DOHH2 (cell line): ENCODE measurements at regions not wholly inside any gene's neighbourhood (a gene's known extent, or its start where the extent isn't known, plus 50 kb on each side); places are given as distances from the start of the nearest gene placed in this dataset.

Experiments used
- H3F3A ChIP-seq: fragments of 200-600 bp; sonication (generic), shearing (Covaris generic); 2 replicates; pipeline ENCODE4 v1.6.0; 2016; ENCODE audit warnings: antibody characterized with exemption, mild to moderate bottlenecking; ENCODE audit not compliant: control insufficient read depth, insufficient read depth
- H3K27ac ChIP-seq: fragments of 200-600 bp; sonication (generic); 2 replicates; pipeline ENCODE4 v1.5.1; 2014; ENCODE audit warnings: low read depth, mild to moderate bottlenecking, low read length, moderate library complexity
- H3K27me3 ChIP-seq: fragments of 200-600 bp; sonication (generic); 2 replicates; pipeline ENCODE4 v1.6.1; 2014; ENCODE audit warnings: mild to moderate bottlenecking, low read length, mixed read lengths; ENCODE audit not compliant: control insufficient read depth
- H3K36me3 ChIP-seq: fragments of 200-600 bp; sonication (generic); 2 replicates; pipeline ENCODE4 v1.6.1; 2014; ENCODE audit warnings: mild to moderate bottlenecking, low read length, moderate library complexity, mixed read lengths; ENCODE audit not compliant: control insufficient read depth
- H3K4me1 ChIP-seq: fragments of 200-600 bp; sonication (generic); 2 replicates; pipeline ENCODE4 v1.6.1; 2014; ENCODE audit warnings: mild to moderate bottlenecking, low read length, mixed read lengths; ENCODE audit not compliant: control insufficient read depth
- H3K4me2 ChIP-seq: fragments of 200-600 bp; sonication (generic); 2 replicates; pipeline ENCODE4 v1.6.0; 2014; ENCODE audit warnings: mild to moderate bottlenecking, low read length, moderate library complexity
- H3K4me3 ChIP-seq: fragments of 200-600 bp; sonication (generic); 2 replicates; pipeline ENCODE4 v1.5.1; 2014; ENCODE audit warnings: mild to moderate bottlenecking, low read length, mixed read lengths
- H3K79me2 ChIP-seq: fragments of 200-600 bp; sonication (generic); 2 replicates; pipeline ENCODE4 v1.6.1; 2014; ENCODE audit warnings: mild to moderate bottlenecking, low read length, mixed read lengths; ENCODE audit not compliant: control insufficient read depth
- H3K9me2 ChIP-seq: fragments of 200-600 bp; sonication (generic); replicated peaks from 2 replicates; pipeline ENCODE4 v1.6.1; 2014; ENCODE audit warnings: mild to moderate bottlenecking, low read length, mixed read lengths; ENCODE audit not compliant: control insufficient read depth
- H3K9me3 ChIP-seq: fragments of 200-600 bp; sonication (generic); 2 replicates; pipeline ENCODE4 v1.6.1; 2014; ENCODE audit warnings: antibody characterized with exemption, low read length, mixed read lengths; ENCODE audit not compliant: control insufficient read depth, insufficient read depth
- H4K20me1 ChIP-seq: fragments of 200-600 bp; sonication (generic); 2 replicates; pipeline ENCODE4 v1.6.0; 2014; ENCODE audit warnings: low read depth, mild to moderate bottlenecking, antibody characterized with exemption, low read length, moderate library complexity; ENCODE audit not compliant: control insufficient read depth, insufficient read depth
- EZH2phosphoT487 ChIP-seq: fragments of 200-600 bp; sonication (generic); IDR thresholded peaks from 2 replicates; pipeline ENCODE4 v1.6.1; 2017; ENCODE audit warnings: borderline replicate concordance, mild to moderate bottlenecking, antibody characterized with exemption, low read length, moderate library complexity, mixed read lengths
- TF ChIP-seq, protein P1 (sequence below): fragments of 200-600 bp; sonication (generic); IDR thresholded peaks from one replicate; pipeline ENCODE4 v1.5.1; 2014; ENCODE audit warnings: antibody characterized with exemption, mild to moderate bottlenecking, low read depth, low read length; ENCODE audit not compliant: poor library complexity, severe bottlenecking

DNA sequence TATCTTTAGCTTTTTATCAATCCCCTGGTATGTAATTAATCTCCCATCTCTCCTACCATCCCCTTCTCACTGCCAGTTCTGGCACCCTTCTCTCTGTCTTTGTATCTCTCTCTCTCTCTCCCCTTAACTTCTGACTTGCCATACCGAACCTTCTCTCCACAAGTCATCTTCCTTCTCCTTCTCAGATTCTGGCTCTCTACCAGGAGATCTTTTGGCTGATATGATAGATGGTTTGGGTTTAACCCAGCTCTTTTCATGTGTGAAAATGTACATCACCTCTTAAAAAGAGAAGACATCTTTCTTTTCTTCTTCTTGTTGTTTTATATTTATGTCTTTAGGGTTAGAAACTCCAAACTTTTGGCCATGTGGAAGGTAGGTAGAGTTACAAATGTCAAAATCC, 196.7 kb downstream of the HGF start:
- Histone ChIP-seq H3K4me3 (no peak overlapping the region), H3K36me3 (no peaks in the 10 kb centered on the region), H3K27ac (no peak overlapping the region), H4K20me1 (no peaks in the 10 kb centered on the region), H3K79me2 (no peaks in the 10 kb centered on the region), H3K4me1 (no peaks in the 10 kb centered on the region), H3K9me3 (no peaks in the 10 kb centered on the region), H3K4me2 (no peak overlapping the region), H3K27me3 (no peaks in the 10 kb centered on the region), H3K9me2 (no peaks in the 10 kb centered on the region), H3F3A (no peaks in the 10 kb centered on the region)
- TF ChIP-seq EZH2phosphoT487: no peak
- TF ChIP-seq, protein P1, sequence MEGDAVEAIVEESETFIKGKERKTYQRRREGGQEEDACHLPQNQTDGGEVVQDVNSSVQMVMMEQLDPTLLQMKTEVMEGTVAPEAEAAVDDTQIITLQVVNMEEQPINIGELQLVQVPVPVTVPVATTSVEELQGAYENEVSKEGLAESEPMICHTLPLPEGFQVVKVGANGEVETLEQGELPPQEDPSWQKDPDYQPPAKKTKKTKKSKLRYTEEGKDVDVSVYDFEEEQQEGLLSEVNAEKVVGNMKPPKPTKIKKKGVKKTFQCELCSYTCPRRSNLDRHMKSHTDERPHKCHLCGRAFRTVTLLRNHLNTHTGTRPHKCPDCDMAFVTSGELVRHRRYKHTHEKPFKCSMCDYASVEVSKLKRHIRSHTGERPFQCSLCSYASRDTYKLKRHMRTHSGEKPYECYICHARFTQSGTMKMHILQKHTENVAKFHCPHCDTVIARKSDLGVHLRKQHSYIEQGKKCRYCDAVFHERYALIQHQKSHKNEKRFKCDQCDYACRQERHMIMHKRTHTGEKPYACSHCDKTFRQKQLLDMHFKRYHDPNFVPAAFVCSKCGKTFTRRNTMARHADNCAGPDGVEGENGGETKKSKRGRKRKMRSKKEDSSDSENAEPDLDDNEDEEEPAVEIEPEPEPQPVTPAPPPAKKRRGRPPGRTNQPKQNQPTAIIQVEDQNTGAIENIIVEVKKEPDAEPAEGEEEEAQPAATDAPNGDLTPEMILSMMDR: no peak

DNA sequence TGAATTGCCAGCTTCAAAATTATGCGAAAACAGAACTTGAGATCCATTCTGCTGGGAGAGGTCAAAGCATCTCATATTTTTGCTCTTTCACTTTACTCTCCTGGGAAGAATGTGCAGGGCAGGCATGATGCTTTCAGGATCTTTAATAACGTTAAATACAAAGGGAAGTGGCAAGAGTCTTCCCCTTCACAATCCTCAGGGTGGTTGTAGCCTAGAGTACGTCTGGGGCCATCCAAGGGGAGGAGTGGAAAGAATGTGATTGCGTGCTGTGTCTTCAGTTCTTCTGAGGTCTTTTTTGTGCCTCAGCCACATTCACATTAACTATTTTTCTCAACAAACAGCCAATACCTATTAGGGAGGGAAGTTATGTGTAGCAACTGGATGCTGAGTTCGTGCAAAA, 207.3 kb downstream of the HGF start:
- Histone ChIP-seq H4K20me1 (no peaks in the 10 kb centered on the region), H3K9me2 (no peaks in the 10 kb centered on the region), H3F3A (no peaks in the 10 kb centered on the region), H3K4me2 (no peak overlapping the region), H3K4me1 (no peaks in the 10 kb centered on the region), H3K27me3 (no peaks in the 10 kb centered on the region), H3K36me3 (no peaks in the 10 kb centered on the region), H3K79me2 (no peaks in the 10 kb centered on the region), H3K4me3 (no peak overlapping the region), H3K27ac (no peak overlapping the region), H3K9me3 (no peaks in the 10 kb centered on the region)
- no peak for TF ChIP-seq EZH2phosphoT487
- TF ChIP-seq, protein P1: no peak

DNA sequence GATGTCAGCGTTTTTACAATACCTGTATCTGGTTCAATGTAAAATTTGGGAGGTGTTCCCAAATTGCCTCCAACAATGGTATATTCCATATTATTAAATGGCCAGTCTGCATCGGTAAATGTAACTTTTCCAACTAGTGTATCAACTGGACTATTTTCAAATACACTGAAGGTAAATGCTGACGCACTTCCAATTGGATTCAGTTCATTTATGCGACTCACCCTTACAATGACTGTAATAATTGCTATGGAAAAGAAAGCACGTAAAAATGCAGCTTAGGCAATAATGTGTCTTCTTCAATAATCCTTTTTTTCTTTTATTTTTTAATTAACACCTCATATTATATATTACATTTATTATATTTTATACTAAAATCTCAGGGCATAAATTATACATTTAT, 209.1 kb downstream of the HGF start:
- Histone ChIP-seq H3K79me2 (no peaks in the 10 kb centered on the region), H3K4me3 (no peak overlapping the region), H3K4me2 (no peak overlapping the region), H3K27ac (no peak overlapping the region), H3K36me3 (no peaks in the 10 kb centered on the region), H3K9me2 (no peaks in the 10 kb centered on the region), H3K4me1 (no peaks in the 10 kb centered on the region), H4K20me1 (no peaks in the 10 kb centered on the region), H3K27me3 (no peaks in the 10 kb centered on the region), H3F3A (no peaks in the 10 kb centered on the region), H3K9me3 (no peaks in the 10 kb centered on the region)
- TF ChIP-seq EZH2phosphoT487: no peak
- TF ChIP-seq, protein P1: no peak
